ENCODE measurements at regions not wholly inside any gene's neighbourhood (a gene's known extent, or its start where the extent isn't known, plus 50 kb on each side); places are given as distances from the start of the nearest gene placed in this dataset.

DNA sequence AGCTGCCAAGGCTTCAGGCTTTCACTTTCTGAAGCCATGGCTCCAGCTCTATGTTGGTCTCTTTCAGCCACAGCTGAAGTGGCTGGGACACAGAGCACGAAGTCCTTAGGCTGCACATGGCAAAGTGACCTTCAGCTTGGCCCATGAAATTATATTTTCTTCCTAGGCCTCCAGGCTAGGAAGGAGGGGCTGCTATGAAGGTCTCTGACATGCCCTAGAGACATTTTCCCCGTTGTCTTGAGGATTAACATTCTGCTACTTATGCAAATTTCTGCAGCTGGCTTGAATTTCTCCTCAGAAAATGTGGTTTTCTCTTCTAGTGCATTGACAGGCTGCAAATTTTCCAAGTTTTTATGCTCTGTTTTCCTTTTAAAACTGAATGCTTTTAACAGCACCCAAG is 99.8 kb upstream of the KCNIP4 start:
- TF ChIP-seq, protein P1, sequence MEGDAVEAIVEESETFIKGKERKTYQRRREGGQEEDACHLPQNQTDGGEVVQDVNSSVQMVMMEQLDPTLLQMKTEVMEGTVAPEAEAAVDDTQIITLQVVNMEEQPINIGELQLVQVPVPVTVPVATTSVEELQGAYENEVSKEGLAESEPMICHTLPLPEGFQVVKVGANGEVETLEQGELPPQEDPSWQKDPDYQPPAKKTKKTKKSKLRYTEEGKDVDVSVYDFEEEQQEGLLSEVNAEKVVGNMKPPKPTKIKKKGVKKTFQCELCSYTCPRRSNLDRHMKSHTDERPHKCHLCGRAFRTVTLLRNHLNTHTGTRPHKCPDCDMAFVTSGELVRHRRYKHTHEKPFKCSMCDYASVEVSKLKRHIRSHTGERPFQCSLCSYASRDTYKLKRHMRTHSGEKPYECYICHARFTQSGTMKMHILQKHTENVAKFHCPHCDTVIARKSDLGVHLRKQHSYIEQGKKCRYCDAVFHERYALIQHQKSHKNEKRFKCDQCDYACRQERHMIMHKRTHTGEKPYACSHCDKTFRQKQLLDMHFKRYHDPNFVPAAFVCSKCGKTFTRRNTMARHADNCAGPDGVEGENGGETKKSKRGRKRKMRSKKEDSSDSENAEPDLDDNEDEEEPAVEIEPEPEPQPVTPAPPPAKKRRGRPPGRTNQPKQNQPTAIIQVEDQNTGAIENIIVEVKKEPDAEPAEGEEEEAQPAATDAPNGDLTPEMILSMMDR (IDR thresholded peaks at IDR 0.05; ENCODE audit: low read length): no peak
- no peak for TF ChIP-seq EZH2 (IDR thresholded peaks at IDR 0.05; ENCODE audit: borderline replicate concordance, low read length)
- Histone ChIP-seq H3K9me3 (ENCODE audit: low read length) (no peaks in the 10 kb centered on the region), H3K9ac (ENCODE audit: low read length) (no peak overlapping the region), H4K20me1 (ENCODE audit: insufficient read depth, low read length) (no peaks in the 10 kb centered on the region), H3K4me1 (ENCODE audit: insufficient read depth, low read length, severe bottlenecking) (no peaks in the 10 kb centered on the region), H3F3A (ENCODE audit: insufficient read depth, low read length) (no peaks in the 10 kb centered on the region), H3K79me2 (ENCODE audit: insufficient read depth, low read length) (no peaks in the 10 kb centered on the region), H3K27me3 (ENCODE audit: insufficient read depth, low read length) (no peaks in the 10 kb centered on the region), H3K9me2 (ENCODE audit: low read depth, low read length) (no peaks in the 10 kb centered on the region), H2AFZ (ENCODE audit: low read length) (no peak overlapping the region), H3K4me2 (ENCODE audit: low read length) (no peak overlapping the region), H3K27ac (ENCODE audit: low read depth, low read length, poor library complexity, severe bottlenecking) (no peak overlapping the region), H3K4me3 (ENCODE audit: low read depth, low read length, poor library complexity, severe bottlenecking) (no peak overlapping the region), H3K36me3 (ENCODE audit: insufficient read depth, low read length) (no peaks in the 10 kb centered on the region)

DNA sequence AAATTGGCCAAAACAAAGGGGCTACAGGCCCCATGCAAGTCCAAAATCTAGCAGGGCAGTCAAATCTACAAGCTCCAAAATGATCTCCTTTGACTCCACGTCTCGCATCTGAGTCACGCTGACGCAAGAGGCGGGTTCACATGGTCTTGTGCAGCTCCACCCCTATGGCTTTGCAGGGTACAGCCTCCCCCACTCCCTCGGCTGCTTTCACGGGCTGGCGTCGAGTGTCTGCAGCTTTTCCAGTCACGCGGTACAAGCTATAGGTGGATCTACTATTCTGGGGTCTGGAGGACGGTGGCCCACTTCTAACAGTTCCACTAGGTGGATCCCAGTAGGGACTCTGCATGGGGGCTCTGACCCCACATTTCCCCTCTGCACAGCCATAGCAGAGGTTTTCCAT is 99.2 kb upstream of the KCNIP4 start:
- TF ChIP-seq, protein P1 (IDR thresholded peaks at IDR 0.05; ENCODE audit: low read length): no peak
- no peak for TF ChIP-seq EZH2 (IDR thresholded peaks at IDR 0.05; ENCODE audit: borderline replicate concordance, low read length)
- Histone ChIP-seq H3K9ac (ENCODE audit: low read length) (no peak overlapping the region), H2AFZ (ENCODE audit: low read length) (no peak overlapping the region), H3K9me3 (ENCODE audit: low read length) (no peaks in the 10 kb centered on the region), H3K36me3 (ENCODE audit: insufficient read depth, low read length) (no peaks in the 10 kb centered on the region), H3K4me3 (ENCODE audit: low read depth, low read length, poor library complexity, severe bottlenecking) (no peak overlapping the region), H4K20me1 (ENCODE audit: insufficient read depth, low read length) (no peaks in the 10 kb centered on the region), H3K4me1 (ENCODE audit: insufficient read depth, low read length, severe bottlenecking) (no peaks in the 10 kb centered on the region), H3K79me2 (ENCODE audit: insufficient read depth, low read length) (no peaks in the 10 kb centered on the region), H3K27ac (ENCODE audit: low read depth, low read length, poor library complexity, severe bottlenecking) (no peak overlapping the region), H3F3A (ENCODE audit: insufficient read depth, low read length) (no peaks in the 10 kb centered on the region), H3K4me2 (ENCODE audit: low read length) (no peak overlapping the region), H3K9me2 (ENCODE audit: low read depth, low read length) (no peaks in the 10 kb centered on the region), H3K27me3 (ENCODE audit: insufficient read depth, low read length) (no peaks in the 10 kb centered on the region)

DNA sequence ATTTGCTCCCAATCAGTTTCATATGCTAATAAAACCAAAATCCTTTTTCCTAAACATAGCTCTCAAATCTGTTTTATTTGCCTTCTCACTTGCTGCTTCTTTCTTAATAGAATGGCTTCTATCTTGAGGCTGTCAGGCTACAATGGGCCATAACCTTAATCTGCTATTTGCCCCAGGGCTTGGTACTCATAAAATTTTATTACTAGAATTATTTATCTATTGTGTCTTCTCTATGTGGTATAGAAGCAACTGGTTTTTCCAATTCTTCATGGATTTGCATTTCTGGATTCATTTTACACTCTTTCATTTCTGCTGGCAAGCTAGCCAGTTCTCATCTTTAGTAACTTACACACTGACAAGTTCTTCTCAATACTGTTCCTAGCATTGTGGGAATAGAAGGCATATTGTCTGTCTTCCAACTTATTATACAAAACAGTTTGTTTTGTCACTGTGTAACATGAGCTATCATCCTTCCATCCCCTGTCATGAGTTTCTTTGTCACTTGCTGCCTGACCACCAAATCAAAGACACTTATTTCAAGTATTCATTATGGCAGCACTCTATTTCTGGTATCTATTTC is 96.6 kb upstream of the KCNIP4 start:
- Histone ChIP-seq H2AFZ (ENCODE audit: low read length) (no peak overlapping the region), H3K9me3 (ENCODE audit: low read length) (no peaks in the 10 kb centered on the region), H3K27ac (ENCODE audit: low read depth, low read length, poor library complexity, severe bottlenecking) (no peak overlapping the region), H3K79me2 (ENCODE audit: insufficient read depth, low read length) (no peaks in the 10 kb centered on the region), H3K27me3 (ENCODE audit: insufficient read depth, low read length) (no peaks in the 10 kb centered on the region), H3F3A (ENCODE audit: insufficient read depth, low read length) (no peaks in the 10 kb centered on the region), H3K4me2 (ENCODE audit: low read length) (no peak overlapping the region), H3K4me3 (ENCODE audit: low read depth, low read length, poor library complexity, severe bottlenecking) (no peak overlapping the region), H4K20me1 (ENCODE audit: insufficient read depth, low read length) (no peaks in the 10 kb centered on the region), H3K9ac (ENCODE audit: low read length) (no peak overlapping the region), H3K4me1 (ENCODE audit: insufficient read depth, low read length, severe bottlenecking) (no peaks in the 10 kb centered on the region), H3K9me2 (ENCODE audit: low read depth, low read length) (no peaks in the 10 kb centered on the region), H3K36me3 (ENCODE audit: insufficient read depth, low read length) (no peaks in the 10 kb centered on the region)
- no peak for TF ChIP-seq EZH2 (IDR thresholded peaks at IDR 0.05; ENCODE audit: borderline replicate concordance, low read length)
- TF ChIP-seq, protein P1 (IDR thresholded peaks at IDR 0.05; ENCODE audit: low read length): no peak
